T-helper 1 cell treated with Interleukin-12 subunit alpha and Interleukin-12 subunit beta and Interleukin-4 antibody, amounts not matched to agents 30 ng/mL and 1 ng/mL, for 36 hours (primary cell): ENCODE measurements at regions not wholly inside any gene's neighbourhood (a gene's known extent, or its start where the extent isn't known, plus 50 kb on each side); places are given as distances from the start of the nearest gene placed in this dataset.

Source experiments
- intact Hi-C: fragments of 100-400 bp; cut with micrococcal nuclease; formaldehyde crosslinking; loops from one replicate; pipeline ENCODE4 v1.15.1; 2024

- intact Hi-C loops, result no loop called here
Measured at GRCh38 chr4:140316799-140317198, 56.6 kb upstream of the SCOC start.

GRCh38 chr4:140315970-140316369, 57.5 kb upstream of the SCOC start:
- intact Hi-C loops, result no loop called here

GRCh38 chr4:140315438-140315837, 58.0 kb upstream of the SCOC start:
- intact Hi-C loops, result no loop called here

GRCh38 chr4:140315019-140315418, 58.4 kb upstream of the SCOC start:
- intact Hi-C loops, result no loop called here

GRCh38 chr4:140312100-140312499, 61.3 kb upstream of the SCOC start:
- intact Hi-C loops, result no loop called here

- intact Hi-C loops, result no loop called here
Measured at GRCh38 chr4:140311257-140311835, 62.1 kb upstream of the SCOC start.

GRCh38 chr4:140309124-140309870, 64.1 kb upstream of the SCOC start:
- intact Hi-C loops, result no loop called here

- intact Hi-C loops, result no loop called here
Measured at GRCh38 chr4:140308366-140309123, 64.9 kb upstream of the SCOC start.

GRCh38 chr4:140305053-140305452, 68.4 kb upstream of the SCOC start:
- intact Hi-C loops, result no loop called here

GRCh38 chr4:140304346-140304745, 69.1 kb upstream of the SCOC start:
- intact Hi-C loops, result no loop called here

- intact Hi-C loops, result no loop called here
Measured at GRCh38 chr4:140302151-140302859, 71.1 kb upstream of the SCOC start.

GRCh38 chr4:140300271-140300970, 73.0 kb upstream of the SCOC start:
- intact Hi-C loops, result no loop called here

GRCh38 chr4:140298001-140298400, 75.4 kb upstream of the SCOC start:
- intact Hi-C loops, result no loop called here

GRCh38 chr4:140297221-140297570, 76.2 kb upstream of the SCOC start:
- intact Hi-C loops, result no loop called here

- intact Hi-C loops, result no loop called here
Measured at GRCh38 chr4:140296335-140297220, 76.9 kb upstream of the SCOC start.

- intact Hi-C loops, result no loop called here
Measured at GRCh38 chr4:140293979-140294378, 79.5 kb upstream of the SCOC start.

- intact Hi-C loops, result no loop called here
Measured at GRCh38 chr4:140291259-140291658, 82.2 kb upstream of the SCOC start.

GRCh38 chr4:140289486-140289885, 84.0 kb upstream of the SCOC start:
- intact Hi-C loops, result no loop called here

- intact Hi-C loops, result no loop called here
Measured at GRCh38 chr4:140286456-140286855, 87.0 kb upstream of the SCOC start.

- intact Hi-C loops, result no loop called here
Measured at GRCh38 chr4:140284456-140284855, 89.0 kb upstream of the SCOC start.
